C4-2B (cell line): ENCODE measurements at regions not wholly inside any gene's neighbourhood (a gene's known extent, or its start where the extent isn't known, plus 50 kb on each side); places are given as distances from the start of the nearest gene placed in this dataset.

Source experiments
- CTCF ChIP-seq: fragments of 450-650 bp; conservative IDR thresholded peaks from 2 replicates; pipeline ENCODE4 v1.5.1; 2017; ENCODE audit warnings: mild to moderate bottlenecking
- ZFX ChIP-seq: fragments of 450-650 bp; IDR thresholded peaks from 2 replicates; pipeline ENCODE4 v1.6.1; 2017

GRCh38 chr12:94721173-94721572 is 70.8 kb upstream of the TMCC3 start:
- TF ChIP-seq CTCF (no peak), ZFX (no peak)
